DMS53 treated with DMSO at 0.1 percent for 48 hours (cell line): ENCODE measurements at regions not wholly inside any gene's neighbourhood (a gene's known extent, or its start where the extent isn't known, plus 50 kb on each side); places are given as distances from the start of the nearest gene placed in this dataset.
"Not testable (repeated sequence)": the region's sequence is repeated elsewhere in the genome, so short reads cannot be mapped to it uniquely, and the experiment has no call there.

Experiments
- DNase-seq: peaks from one replicate; lab custom pipeline; 2025; ENCODE audit not compliant: unreplicated experiment; lab: John Stamatoyannopoulos, UW

DNA sequence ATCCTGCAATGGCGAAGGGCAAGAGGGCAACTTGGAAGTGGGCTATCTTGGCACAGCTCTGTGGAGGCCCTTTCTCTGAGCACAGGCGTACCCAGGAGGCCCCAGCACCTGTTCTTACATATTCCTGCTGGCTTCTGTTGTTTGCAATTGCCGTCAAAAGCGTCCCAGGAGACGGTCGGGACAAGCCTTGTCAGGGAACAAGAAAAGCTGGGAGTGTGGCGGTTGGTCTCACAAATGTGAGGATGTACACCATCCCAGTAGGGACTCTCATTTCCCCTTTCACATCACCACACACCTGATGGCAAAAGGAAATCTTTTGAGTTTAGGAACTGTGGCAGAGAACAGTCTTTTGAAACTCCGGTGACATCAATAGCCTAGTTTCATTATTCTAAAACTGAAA, 94.7 kb upstream of the EFEMP1 start:
- no peak for DNase-seq

DNA sequence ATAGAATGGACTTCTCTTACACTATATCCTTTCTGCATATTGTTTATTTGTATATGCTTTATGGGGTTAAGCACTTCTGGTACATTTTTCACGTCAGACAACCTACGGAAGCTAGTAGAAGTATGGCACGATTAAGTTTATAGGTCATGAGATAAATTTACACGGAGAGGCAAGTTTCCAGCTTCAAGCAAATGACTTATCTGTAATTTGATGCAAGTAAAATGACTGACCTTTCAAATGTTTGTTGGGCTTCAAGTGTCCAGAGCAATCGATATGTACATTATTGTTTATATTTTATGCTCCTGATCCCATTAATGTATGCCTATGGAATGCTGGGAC, 97.5 kb upstream of the EFEMP1 start:
- no peak for DNase-seq

DNA sequence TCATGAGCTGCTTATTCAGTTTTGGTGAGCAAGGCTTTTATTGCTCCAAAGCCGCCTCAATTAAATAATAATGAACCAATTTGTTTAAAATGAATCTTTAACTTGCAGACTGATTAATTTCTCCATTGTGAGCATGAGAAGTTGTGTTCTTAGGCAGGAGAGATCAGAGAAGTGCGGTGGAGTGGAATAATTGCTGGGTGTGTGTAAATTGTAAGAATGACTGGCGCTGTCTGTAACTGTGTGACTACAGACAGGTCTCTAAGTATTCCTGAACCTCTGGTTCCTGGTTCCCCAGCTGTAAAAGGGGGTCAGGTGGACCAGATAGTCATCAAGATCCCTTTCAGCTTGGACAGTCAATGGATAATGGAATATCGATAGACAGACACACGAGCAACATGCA, 98.0 kb upstream of the EFEMP1 start:
- no peak for DNase-seq

GRCh38 chr2:56025469-56026193, 102.0 kb upstream of the EFEMP1 start:
- no peak for DNase-seq

DNA sequence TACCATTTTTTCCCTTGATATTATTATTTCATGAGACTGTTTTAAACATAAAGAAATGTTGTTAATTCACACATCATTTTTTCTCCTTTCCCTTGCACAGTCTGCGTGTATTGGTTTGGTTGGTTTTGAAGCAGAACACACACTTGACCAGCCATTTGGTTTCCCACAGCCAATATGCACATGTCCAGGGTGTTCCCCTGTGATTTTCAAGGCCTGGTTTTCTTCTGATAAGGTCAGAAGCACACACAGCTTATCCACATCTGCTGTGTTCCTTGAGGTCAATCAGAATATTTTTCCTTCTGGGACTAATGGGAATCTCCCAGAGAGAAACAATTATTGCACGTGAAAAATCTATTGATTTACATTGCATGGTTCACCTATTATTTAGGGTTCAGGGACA, 103.2 kb upstream of the EFEMP1 start:
- DNase-seq: no peak

DNA sequence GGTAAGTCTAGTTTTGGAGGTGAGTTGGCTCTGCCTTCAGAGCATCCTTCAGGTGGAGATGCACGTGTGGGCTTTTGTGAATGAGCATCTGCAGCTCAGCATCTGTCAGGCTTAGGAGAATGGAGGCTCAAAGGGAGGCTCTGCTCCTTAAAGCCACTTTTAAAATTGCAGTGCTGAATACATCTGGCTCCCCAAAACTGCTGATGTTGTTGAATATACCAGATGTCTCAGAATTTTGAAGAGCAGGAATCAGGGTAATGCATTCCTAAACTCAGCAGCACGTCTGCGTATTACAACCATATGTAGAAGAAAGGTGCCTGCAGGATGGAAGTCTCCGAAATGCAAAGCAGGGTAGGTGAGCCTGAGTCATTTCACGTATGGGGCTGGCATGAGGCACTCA, 106.5 kb upstream of the EFEMP1 start:
- no peak for DNase-seq

GRCh38 chr2:56030901-56031300, 107.3 kb upstream of the EFEMP1 start:
- no peak for DNase-seq

DNA sequence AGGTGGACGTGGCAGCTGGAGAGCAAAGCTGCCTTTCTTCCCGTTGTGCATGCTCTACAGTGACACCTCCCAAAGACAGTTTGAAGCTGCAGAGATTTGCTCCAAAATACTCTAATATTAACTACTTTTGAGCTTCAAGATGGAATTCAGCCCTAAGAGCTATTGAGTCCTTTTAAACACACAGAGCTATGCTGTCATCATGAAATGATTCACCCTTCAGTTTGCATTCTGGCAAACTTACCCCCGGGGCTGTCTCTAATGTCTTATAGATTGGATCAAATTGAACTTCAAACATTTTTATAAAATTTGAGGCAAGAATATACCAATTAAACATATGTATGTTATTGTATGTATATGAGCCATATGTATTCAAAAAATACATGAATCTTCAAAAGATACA, 110.7 kb upstream of the EFEMP1 start:
- no peak for DNase-seq

DNA sequence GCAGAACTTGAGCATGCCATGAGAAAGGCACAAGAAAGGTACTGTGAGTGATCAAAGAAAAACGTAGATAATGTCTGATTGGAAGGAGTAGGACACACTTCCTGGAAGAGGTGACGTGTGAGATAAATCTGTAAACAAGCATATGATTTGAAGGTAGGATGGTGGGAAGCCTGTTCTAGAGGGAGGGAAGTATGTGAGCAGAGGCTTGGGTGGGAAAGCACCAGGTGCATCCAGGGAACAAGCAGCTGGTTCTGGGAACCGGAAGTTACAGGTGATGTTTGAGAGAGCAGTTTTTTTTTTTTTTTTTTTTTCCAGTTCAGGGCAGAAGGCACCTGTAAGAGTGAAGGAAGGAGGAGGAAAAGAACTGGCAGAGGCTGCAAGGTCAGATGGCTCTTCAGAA, 116.6 kb upstream of the EFEMP1 start:
- DNase-seq: peak; percentile 71

- peak; percentile 8 for DNase-seq
Observed at GRCh38 chr2:56040834-56041233, 117.3 kb upstream of the EFEMP1 start.

DNA sequence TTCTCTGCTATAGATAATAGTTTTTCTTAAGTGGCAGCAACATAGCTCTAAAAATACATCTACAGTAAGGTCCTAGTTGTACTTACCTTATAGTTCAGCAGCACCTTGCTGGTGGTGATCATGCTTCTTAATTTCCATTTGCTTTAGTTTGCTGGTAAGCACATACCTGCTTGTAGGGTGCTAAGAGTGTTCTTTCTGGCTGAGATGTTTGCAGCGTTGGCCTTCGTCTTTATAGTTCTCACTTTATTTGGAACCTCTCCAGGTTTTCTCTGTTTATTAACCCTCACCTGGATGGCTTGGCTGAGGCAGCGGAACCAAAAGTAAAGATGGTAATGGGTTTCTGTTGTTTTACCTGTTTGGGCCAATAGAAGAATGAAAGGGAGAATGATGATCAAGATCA, 123.6 kb upstream of the EFEMP1 start:
- no peak for DNase-seq

DNA sequence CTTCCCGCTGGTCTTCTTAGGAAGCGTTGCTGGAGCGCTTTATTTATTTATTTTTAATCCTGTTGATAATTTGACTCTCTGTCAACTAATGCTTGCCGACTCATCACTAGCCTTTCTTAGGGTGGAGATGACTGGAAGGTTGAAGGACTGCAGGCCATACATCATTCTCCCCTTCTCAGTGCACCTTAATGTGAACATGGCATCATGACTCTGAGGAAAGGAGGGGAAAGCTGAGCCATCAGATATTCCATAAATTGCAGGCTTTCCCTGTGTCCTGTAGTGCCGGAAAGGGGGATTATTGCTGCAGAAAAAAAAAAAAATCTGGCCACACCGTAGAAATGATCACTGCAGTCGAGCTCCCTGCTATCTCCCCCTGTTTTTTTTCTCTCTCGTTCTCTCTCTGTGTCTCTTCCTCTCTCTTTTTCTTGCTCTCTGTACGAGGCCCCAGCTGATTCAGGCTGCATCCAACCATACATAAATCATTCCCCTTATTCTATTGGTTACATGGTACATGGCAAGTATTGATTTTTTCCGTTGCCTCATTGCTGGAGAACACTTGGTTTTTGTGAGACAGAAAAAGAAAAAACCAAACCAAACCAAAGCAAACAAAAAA, 125.8 kb upstream of the EFEMP1 start:
- DNase-seq: no peak

DNA sequence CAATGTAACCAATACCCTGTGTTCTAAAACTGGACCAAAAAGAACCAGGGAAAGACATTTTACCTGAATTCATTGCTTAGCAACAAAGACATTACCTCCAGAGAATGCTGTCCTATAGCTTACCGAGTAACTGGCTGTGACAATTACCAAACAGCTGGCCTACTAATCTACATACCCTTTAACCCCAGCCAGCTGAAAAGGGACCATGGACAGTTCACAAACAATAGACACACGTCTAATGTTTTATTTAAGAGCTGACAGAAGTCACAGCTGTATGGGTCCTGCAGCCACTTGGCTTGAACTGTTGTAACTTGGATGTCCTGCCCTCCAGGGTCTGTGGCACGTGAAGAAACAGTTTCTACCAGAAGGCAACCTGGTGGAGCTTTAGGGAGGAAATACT, 130.1 kb upstream of the EFEMP1 start:
- no peak for DNase-seq

GRCh38 chr2:56055405-56055804, 128.4 kb upstream of the CCDC85A start:
- no peak for DNase-seq

GRCh38 chr2:56061327-56061726, 122.5 kb upstream of the CCDC85A start:
- DNase-seq: not testable (repeated sequence)

DNA sequence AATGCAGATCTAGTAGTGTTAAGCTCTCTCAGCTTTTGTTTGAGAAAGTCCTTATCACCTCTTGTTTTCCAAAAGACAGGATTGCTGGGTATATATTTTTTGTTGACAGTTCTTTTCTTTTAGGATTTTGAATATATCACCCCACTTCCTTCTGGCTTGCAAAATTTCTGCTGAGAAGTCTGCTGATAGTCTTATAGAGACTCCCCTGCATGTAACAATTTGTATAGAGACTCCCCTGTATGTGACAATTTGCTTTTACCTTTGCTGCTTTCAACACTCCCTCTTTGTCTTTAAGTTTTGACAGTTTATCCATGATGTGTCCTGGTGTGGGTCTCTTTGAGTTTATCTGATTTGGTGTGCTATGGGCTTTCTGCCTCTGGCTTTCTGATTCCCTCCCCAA, 115.0 kb upstream of the CCDC85A start:
- no peak for DNase-seq

GRCh38 chr2:56077359-56077915, 106.4 kb upstream of the CCDC85A start:
- DNase-seq: peak; percentile 24

DNA sequence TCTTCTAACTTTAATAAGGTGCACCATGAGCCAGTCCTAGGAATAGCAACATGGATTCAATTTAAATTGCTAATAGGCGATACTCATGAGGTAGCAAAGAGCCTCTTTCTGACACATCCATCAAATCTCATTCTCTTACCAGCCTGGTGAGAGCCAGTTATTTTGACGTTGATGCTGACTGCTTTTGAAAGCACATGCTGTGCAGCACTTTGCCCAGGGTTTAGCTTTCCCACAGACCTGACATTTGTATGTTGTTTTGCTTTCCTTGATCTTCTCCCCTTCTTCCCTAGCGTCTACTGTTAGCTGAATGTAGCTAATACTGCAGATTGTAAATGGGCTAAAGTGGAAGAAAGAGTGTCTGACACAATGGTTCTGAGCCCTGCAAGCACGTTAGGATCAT, 101.1 kb upstream of the CCDC85A start:
- DNase-seq: no peak

GRCh38 chr2:56084111-56084901, 99.5 kb upstream of the CCDC85A start:
- peak; percentile 34 for DNase-seq

GRCh38 chr2:56086336-56086735, 97.5 kb upstream of the CCDC85A start:
- DNase-seq: no peak

DNA sequence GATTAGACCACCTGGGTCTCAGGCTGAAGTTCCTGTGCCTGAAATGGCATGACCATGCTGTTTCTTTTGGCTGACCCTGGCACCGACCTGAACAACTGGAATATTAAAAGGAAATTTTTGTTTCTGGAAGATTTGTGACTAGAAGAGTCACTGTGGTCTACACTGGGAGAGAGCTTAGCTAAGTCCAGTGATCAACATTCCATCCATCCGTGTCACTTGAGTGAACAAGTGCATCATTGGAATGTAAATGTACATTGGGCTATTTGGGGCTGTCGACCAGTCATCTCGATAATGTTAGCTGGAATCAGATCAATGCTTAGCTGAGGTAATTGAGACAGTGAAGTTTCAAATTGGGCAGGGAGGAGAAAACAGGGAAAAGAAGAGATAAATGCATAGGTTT, 95.4 kb upstream of the CCDC85A start:
- no peak for DNase-seq

- no peak for DNase-seq
Observed at GRCh38 chr2:56089931-56090330, 93.9 kb upstream of the CCDC85A start.
